Mammary epithelial cell (primary cell): ENCODE measurements at regions not wholly inside any gene's neighbourhood (a gene's known extent, or its start where the extent isn't known, plus 50 kb on each side); places are given as distances from the start of the nearest gene placed in this dataset.

Experiments used
- EZH2 ChIP-seq: IDR thresholded peaks from 2 replicates; pipeline ENCODE4 v1.6.1; 2012; ENCODE audit warnings: low read length, inconsistent platforms, borderline replicate concordance
- TF ChIP-seq, protein P1 (sequence below), 2 donors: IDR thresholded peaks in 1 of 2; conservative IDR thresholded peaks in 1 of 2; 2 replicates each; pipeline ENCODE4 v1.5.1; 2011 to 2012; ENCODE audit warnings: inconsistent platforms in 2 of 2, low read length in 2 of 2, mild to moderate bottlenecking in 2 of 2, control low read depth in 1 of 2, low read depth in 1 of 2; ENCODE audit not compliant: insufficient read depth in 1 of 2; ENCODE audit errors: extremely low read depth in 1 of 2

DNA sequence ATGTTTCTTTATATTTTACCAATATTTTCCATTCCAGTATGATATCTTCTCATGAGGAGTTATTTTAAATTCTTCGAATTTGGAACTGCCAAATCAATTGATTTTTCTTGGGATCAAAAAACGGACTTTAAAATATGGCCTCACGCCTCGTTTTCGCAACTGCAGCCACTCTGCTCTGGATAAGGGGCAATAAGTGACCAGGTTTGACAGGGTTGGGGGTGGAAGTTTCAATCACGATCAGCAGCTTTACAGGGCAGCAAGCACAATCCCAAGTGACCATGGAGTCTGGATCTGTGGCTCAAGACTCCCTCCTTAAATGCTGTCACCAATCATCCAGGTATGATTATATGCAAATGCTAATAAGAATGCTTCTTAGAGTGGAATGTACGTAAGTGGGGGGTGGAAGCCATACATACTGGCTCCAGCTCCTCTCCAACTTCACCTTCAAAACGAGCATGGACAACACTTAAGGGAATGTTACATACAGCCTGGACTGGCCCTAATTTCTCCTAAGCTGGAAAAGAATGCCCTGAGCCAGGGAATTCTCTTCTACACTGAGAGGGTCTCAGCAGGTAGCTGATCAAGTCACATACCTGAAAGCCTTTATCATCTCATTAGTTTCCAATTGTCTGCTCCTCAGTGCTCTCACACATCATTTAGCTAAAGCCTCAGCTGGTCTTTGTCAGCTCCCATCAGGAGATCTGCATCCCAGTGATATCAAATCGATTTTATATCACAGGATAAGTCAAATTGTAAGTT lies 176.9 kb upstream of the DCAF8L1 start:
- TF ChIP-seq, protein P1, sequence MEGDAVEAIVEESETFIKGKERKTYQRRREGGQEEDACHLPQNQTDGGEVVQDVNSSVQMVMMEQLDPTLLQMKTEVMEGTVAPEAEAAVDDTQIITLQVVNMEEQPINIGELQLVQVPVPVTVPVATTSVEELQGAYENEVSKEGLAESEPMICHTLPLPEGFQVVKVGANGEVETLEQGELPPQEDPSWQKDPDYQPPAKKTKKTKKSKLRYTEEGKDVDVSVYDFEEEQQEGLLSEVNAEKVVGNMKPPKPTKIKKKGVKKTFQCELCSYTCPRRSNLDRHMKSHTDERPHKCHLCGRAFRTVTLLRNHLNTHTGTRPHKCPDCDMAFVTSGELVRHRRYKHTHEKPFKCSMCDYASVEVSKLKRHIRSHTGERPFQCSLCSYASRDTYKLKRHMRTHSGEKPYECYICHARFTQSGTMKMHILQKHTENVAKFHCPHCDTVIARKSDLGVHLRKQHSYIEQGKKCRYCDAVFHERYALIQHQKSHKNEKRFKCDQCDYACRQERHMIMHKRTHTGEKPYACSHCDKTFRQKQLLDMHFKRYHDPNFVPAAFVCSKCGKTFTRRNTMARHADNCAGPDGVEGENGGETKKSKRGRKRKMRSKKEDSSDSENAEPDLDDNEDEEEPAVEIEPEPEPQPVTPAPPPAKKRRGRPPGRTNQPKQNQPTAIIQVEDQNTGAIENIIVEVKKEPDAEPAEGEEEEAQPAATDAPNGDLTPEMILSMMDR (conservative IDR thresholded peaks at IDR 0.05 in 1 of 2, IDR thresholded peaks at IDR 0.05 in 1 of 2; ENCODE audit: extremely low read depth in 1 of 2, insufficient read depth in 1 of 2, low read depth in 1 of 2, low read length in 2 of 2): no peak
- TF ChIP-seq EZH2: no peak
